HuH-7.5 (cell line): ENCODE measurements at regions not wholly inside any gene's neighbourhood (a gene's known extent, or its start where the extent isn't known, plus 50 kb on each side); places are given as distances from the start of the nearest gene placed in this dataset.

Experiments used
- DNase-seq: peaks from one replicate; pipeline ENCODE4 v3.0.0; 2011; ENCODE audit warnings: low spot score

- DNase-seq, result no peak
Observed at GRCh38 chr18:77658751-77659448, 409.3 kb downstream of the GALR1 start.

- no peak for DNase-seq
Observed at GRCh38 chr18:77666613-77667012, 417.0 kb downstream of the GALR1 start.

DNA sequence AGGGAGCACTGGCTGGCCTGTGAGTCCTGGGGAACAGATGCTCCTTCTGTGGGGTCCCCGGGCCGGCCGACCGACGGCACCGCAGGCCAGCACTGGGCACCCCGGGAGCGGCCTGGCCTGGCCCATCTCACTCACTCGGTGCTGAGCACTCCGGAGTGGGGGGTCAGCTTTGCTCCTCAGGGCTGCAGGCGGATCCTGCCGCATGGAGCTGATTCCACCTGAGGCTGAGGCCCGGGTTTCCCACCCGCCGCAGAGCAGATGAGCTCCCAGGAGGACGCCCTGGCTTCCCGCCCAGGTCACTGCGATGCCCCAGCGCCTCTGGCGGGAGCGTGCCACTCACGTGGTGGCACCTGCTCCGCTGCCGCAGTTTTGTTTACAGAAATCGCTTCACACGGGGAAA lies 418.6 kb downstream of the GALR1 start:
- no peak for DNase-seq

- no peak for DNase-seq
Observed at GRCh38 chr18:77669331-77669730, 419.7 kb downstream of the GALR1 start.

GRCh38 chr18:77671456-77672167 lies 422.0 kb downstream of the GALR1 start:
- no peak for DNase-seq

- DNase-seq, result no peak
Observed at GRCh38 chr18:77676910-77677309, 427.3 kb downstream of the GALR1 start.

DNA sequence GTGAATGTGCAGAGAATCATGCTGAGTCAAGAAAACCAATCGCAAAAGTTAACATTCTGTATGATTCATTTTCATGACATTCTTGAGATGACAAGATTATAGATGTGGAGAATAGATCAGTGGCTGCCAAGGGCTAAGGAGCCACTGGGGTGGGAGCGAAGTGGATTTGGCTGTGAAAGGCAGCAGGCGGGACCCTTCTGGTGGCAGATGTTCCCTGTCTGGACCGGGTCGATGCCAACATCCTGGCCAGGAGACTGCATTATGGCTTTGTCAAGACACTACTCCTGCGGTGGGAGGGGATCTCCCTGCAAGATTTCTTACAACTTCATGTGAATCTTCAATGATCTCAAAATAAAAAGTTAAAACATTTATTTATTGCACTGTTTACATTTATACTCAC lies 427.9 kb downstream of the GALR1 start:
- DNase-seq, result no peak

GRCh38 chr18:77679869-77680268 lies 430.2 kb downstream of the GALR1 start:
- DNase-seq, result no peak

DNA sequence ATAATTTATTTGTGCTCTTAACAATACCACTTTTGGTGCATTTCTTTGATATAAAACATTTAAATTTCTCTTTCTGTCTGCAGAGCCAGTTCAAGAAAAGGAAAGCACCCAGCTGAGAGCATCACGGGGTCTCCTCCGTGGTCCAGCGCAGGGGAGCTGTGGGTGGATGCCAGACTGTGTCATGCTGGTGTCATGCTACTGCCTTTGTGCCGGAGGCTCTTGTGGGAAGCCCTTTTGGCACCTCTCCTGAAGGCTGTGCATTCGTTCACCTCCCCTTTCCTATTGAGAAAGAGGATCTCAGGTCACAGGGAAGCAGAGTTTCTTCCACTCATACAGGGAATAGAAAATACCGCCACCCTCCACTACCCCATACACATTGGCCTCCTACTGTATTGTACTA lies 450.4 kb downstream of the GALR1 start:
- no peak for DNase-seq

GRCh38 chr18:77701977-77702376 lies 452.3 kb downstream of the GALR1 start:
- DNase-seq, result no peak

- no peak for DNase-seq
Observed at GRCh38 chr18:77702686-77703085, 453.0 kb downstream of the GALR1 start.

DNA sequence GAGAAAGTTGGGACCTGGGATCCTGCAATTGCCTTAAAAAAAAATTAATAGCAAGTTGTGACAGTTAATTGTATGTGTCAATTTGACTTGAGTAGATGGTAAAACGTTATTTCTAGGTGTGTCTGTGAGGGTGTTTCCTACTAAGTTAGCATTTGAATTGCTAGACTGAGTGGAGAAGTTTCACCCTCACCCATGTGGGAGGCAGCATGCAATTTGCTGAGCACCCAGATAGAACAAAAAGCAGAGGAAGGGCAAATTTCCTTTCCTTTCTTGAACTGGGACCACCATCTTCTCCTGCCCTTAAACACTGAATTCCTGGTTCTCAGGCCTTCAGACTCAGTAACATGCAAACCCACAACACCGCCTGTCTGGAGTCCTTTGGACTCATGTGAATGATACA lies 455.7 kb downstream of the GALR1 start:
- DNase-seq, result no peak

DNA sequence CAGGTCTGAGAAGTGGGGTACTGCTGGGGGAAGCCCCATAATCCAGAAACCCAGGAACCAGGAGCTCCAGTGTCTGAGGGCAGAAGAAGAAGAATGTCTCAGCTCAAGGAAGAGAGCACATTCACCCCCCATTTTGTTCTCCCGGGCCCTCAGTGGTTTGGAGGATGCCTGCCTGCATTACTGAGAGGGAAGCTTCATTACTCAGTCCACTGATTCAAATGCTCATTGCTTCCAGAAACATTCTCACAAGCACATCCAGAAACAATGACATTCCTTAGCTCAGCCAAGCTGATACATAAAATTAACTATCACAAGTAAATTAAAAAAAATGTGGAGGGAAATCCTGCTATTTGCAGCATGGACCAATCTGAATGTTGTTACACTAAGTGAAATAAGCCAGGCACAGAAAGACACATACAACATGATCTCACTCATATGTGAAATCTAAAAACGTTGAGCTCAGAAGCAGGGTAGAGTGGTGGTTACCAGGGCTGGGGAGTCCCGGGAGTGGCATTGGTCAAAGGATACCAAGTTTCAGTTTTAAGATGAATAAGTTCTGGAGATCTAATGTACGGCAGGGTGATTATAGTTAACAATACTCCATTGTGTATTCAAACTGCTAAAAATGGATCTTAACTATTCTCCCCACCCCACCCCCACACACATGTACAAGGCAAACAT lies 459.3 kb downstream of the GALR1 start:
- no peak for DNase-seq

GRCh38 chr18:77711096-77711495 lies 461.4 kb downstream of the GALR1 start:
- DNase-seq, result no peak

GRCh38 chr18:77714716-77715115 lies 465.1 kb downstream of the GALR1 start:
- DNase-seq, result no peak

DNA sequence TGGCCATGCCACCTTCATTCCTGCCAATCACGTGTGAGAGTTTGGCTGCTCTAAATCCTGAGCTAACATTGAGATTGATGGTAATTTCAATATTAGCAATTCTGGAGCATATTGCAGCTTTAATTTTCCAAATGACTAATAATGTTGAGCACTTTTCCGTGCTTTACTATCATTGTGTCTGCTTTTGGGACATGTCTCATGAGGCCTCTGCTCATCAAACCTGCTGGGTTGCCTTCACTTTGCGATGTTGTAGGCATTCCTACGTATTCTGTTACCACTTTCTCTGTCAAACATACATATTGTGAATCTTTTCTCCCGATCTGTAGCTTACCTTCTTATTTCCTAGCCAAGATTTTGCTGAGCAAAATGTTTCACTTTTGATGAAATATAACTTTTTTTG lies 466.6 kb downstream of the GALR1 start:
- no peak for DNase-seq

DNA sequence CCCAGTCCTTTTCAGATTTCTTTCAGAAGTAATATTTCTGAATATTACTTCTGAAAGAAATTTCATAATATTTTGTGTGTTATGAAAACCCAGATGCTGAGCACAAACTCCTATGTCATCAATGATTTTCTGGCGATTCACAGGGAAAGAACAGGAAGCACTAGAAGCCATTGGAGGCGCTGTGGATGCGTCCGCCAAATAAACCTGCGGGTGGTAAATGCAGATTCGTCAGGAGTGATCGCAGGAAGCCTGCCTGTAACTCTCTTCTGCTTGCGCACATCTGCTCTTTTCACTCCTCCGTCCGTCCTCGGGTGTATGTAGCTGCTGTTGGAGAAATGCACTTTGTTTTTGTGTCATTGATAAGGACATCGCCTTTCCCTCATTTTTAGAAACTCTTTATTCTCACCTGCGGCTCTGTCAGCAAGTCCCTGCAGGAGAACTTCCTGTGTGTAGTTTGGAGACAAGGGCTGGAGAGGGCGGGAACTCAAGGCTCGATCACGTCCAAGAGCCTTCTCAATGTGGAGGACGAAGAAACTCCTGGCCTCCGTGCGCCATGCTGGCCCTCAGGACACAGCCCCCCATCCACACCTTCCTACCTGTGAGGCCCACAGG lies 483.8 kb downstream of the GALR1 start:
- DNase-seq, result no peak

DNA sequence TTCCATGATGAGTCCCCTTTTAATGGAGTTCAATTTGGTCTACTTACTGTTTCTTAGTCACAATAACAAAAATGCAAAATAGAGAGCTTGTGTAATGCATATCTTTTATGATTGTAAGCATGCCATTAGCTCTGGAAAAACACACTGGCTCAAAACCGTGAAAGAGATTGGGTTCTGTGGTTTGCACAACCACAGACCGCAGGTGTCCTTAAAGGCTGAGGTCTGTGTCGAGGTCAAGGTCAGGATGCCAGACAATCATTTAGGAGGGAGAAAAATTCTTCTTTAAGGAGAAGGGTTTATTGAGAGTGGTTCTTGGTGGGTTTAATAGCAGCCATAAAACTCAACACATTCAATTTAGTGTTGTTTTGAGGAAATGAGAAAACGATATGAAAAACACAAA lies 487.2 kb downstream of the GALR1 start:
- DNase-seq, result no peak

GRCh38 chr18:77737405-77737804 lies 487.8 kb downstream of the GALR1 start:
- DNase-seq, result no peak

GRCh38 chr18:77749089-77749488 lies 499.4 kb downstream of the GALR1 start:
- DNase-seq, result no peak

GRCh38 chr18:77750006-77750405 lies 500.4 kb downstream of the GALR1 start:
- DNase-seq, result no peak

DNA sequence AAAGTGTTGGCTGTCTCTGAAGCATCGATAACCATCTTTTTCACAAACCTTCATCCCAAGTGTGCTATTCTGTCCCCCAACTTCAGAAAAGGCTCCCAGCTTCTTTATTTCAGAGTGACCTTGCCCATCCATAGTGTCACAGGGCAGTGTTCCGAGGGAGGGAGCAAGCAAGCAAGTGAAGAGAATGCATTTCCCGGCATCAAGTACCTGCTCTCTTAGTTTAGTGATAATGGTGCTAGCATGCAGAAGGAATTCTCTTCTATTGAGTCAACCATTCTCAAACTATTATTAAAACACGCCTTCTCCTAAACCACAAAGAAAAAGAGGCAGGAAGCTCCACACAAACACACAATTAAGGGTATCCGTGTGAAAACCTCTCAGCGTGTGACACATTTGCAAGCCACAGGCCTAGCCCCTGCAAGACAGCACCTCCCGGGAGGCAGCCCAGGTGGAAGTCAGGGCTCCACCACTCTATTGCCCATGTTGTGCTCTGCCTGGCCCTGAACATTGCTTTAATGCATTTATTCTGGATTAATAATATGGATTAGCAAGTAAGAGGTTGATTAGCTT lies 504.9 kb downstream of the GALR1 start:
- no peak for DNase-seq

- DNase-seq, result no peak
Observed at GRCh38 chr18:77755187-77755586, 505.5 kb downstream of the GALR1 start.
